ENCODE measurements at regions not wholly inside any gene's neighbourhood (a gene's known extent, or its start where the extent isn't known, plus 50 kb on each side); places are given as distances from the start of the nearest gene placed in this dataset.
"Not testable (repeated sequence)": the region's sequence is repeated elsewhere in the genome, so short reads cannot be mapped to it uniquely, and the experiment has no call there.

- H3K79me2 ChIP-seq (ENCODE audit: control insufficient read depth, insufficient read depth, low read length, unreplicated experiment); H3K36me3 ChIP-seq (ENCODE audit: insufficient read depth, low read length); H3K27ac ChIP-seq (ENCODE audit: low read depth, low read length); H3K27me3 ChIP-seq (ENCODE audit: insufficient read depth, low read length); H2AFZ ChIP-seq (ENCODE audit: low read length, unreplicated experiment); H3K4me3 ChIP-seq (ENCODE audit: low read depth, low read length); H3K4me1 ChIP-seq (ENCODE audit: control insufficient read depth, insufficient read depth, low read length, unreplicated experiment): not testable (repeated sequence)
These were observed 191.1 kb upstream of the MEIS1 start for GRCh38 chr2:66243809-66244208.

DNA sequence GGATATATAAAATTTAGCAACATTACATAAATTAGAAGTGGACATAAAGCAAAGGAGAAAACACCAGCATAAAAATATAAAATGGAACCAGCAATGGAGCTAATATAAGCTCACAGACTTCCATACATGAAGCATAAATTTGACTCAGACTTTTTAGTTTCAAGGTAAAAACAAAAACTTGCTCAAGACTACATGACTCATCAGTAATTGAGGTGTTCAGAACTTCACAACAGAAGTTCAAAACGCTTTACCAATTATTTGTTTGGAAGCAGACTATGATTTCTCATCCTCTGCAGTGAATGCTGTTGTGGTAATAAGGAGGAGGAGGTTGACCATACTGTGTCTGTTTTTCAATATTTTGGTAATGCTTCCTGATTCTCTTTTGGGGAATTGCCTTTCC is 192.0 kb upstream of the MEIS1 start:
- not testable (repeated sequence) for H3K27ac ChIP-seq (ENCODE audit: low read depth, low read length); H3K36me3 ChIP-seq (ENCODE audit: insufficient read depth, low read length); H3K79me2 ChIP-seq (ENCODE audit: control insufficient read depth, insufficient read depth, low read length, unreplicated experiment); H3K27me3 ChIP-seq (ENCODE audit: insufficient read depth, low read length); H2AFZ ChIP-seq (ENCODE audit: low read length, unreplicated experiment); H3K4me3 ChIP-seq (ENCODE audit: low read depth, low read length); H3K4me1 ChIP-seq (ENCODE audit: control insufficient read depth, insufficient read depth, low read length, unreplicated experiment)

- no peaks in the 10 kb centered on the region for H3K27me3 ChIP-seq (ENCODE audit: insufficient read depth, low read length)
These were observed 192.7 kb upstream of the MEIS1 start for GRCh38 chr2:66242099-66242789.

DNA sequence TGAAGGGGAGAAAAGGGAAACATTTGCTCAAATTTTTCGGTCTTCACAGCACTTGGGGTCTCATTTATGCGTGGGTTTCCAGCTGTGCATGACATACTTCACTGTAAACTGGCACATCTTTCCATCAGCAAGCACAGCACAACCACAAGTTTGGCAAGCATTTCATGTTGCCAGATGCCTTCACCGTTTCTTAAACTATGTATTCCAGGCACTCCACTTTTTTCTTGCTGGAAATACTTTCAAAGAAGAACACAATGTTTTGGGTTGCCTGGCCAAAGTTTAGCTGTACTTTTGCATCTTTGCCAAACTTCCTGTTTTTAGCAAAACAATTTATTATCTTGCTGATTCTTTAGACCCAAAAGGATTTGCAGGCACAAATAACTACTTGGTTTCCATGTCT is 194.6 kb upstream of the MEIS1 start:
- Histone ChIP-seq H3K4me3 (ENCODE audit: low read depth, low read length) (no peak overlapping the region), H3K36me3 (ENCODE audit: insufficient read depth, low read length) (no peaks in the 10 kb centered on the region), H3K79me2 (ENCODE audit: control insufficient read depth, insufficient read depth, low read length, unreplicated experiment) (no peaks in the 10 kb centered on the region), H2AFZ (ENCODE audit: low read length, unreplicated experiment) (no peak overlapping the region), H3K27ac (ENCODE audit: low read depth, low read length) (no peak overlapping the region), H3K27me3 (ENCODE audit: insufficient read depth, low read length) (no peaks in the 10 kb centered on the region), H3K4me1 (ENCODE audit: control insufficient read depth, insufficient read depth, low read length, unreplicated experiment) (no peaks in the 10 kb centered on the region)

More at GRCh38 chr2:66242099-66242789, 192.7 kb upstream of the MEIS1 start:
- no peak overlapping the region for H3K27ac ChIP-seq (ENCODE audit: low read depth, low read length)
- H2AFZ ChIP-seq (ENCODE audit: low read length, unreplicated experiment) = no peak overlapping the region
- no peak overlapping the region for H3K4me3 ChIP-seq (ENCODE audit: low read depth, low read length)
- H3K4me1 ChIP-seq (ENCODE audit: control insufficient read depth, insufficient read depth, low read length, unreplicated experiment) = no peaks in the 10 kb centered on the region
- H3K79me2 ChIP-seq (ENCODE audit: control insufficient read depth, insufficient read depth, low read length, unreplicated experiment) = no peaks in the 10 kb centered on the region
- H3K36me3 ChIP-seq (ENCODE audit: insufficient read depth, low read length) = no peaks in the 10 kb centered on the region

DNA sequence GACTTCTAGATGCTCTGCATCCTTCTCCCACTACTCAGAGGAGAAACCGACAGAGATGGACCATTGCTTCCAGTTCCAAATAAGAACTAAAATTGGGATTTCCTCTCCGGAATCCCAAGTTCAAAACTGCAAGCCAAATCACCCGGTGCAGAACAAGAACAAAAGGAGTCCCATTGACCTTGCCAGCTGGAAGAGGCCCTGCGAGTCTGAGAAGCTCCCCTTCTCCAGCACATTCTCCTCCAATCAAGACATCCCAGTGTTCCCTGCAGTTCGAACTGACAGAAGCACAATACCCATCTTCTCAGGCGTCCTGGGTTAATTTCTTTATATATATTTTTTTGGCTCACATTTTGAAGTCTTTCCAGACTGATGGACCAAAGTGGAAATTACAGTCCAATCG is 195.3 kb upstream of the MEIS1 start:
- H3K36me3 ChIP-seq (ENCODE audit: insufficient read depth, low read length) = no peaks in the 10 kb centered on the region
- no peaks in the 10 kb centered on the region for H3K79me2 ChIP-seq (ENCODE audit: control insufficient read depth, insufficient read depth, low read length, unreplicated experiment)
- no peak overlapping the region for H3K27ac ChIP-seq (ENCODE audit: low read depth, low read length)
- H3K27me3 ChIP-seq (ENCODE audit: insufficient read depth, low read length) = no peaks in the 10 kb centered on the region
- no peaks in the 10 kb centered on the region for H3K4me1 ChIP-seq (ENCODE audit: control insufficient read depth, insufficient read depth, low read length, unreplicated experiment)
- H2AFZ ChIP-seq (ENCODE audit: low read length, unreplicated experiment) = no peak overlapping the region
- H3K4me3 ChIP-seq (ENCODE audit: low read depth, low read length) = no peak overlapping the region

- Histone ChIP-seq H3K4me1 (ENCODE audit: control insufficient read depth, insufficient read depth, low read length, unreplicated experiment) (no peaks in the 10 kb centered on the region), H3K27me3 (ENCODE audit: insufficient read depth, low read length) (no peaks in the 10 kb centered on the region), H3K36me3 (ENCODE audit: insufficient read depth, low read length) (no peaks in the 10 kb centered on the region)
These were observed 197.0 kb upstream of the MEIS1 start for GRCh38 chr2:66237803-66238379.

GRCh38 chr2:66236816-66237802 is 197.8 kb upstream of the MEIS1 start:
- Histone ChIP-seq H3K79me2 (ENCODE audit: control insufficient read depth, insufficient read depth, low read length, unreplicated experiment) (no peaks in the 10 kb centered on the region), H3K27ac (ENCODE audit: low read depth, low read length) (no peak overlapping the region), H2AFZ (ENCODE audit: low read length, unreplicated experiment) (no peak overlapping the region), H3K36me3 (ENCODE audit: insufficient read depth, low read length) (no peaks in the 10 kb centered on the region), H3K4me3 (ENCODE audit: low read depth, low read length) (no peak overlapping the region), H3K4me1 (ENCODE audit: control insufficient read depth, insufficient read depth, low read length, unreplicated experiment) (no peaks in the 10 kb centered on the region), H3K27me3 (ENCODE audit: insufficient read depth, low read length) (no peaks in the 10 kb centered on the region)

More at GRCh38 chr2:66237803-66238379, 197.0 kb upstream of the MEIS1 start:
- Histone ChIP-seq H2AFZ (ENCODE audit: low read length, unreplicated experiment) (no peak overlapping the region), H3K27ac (ENCODE audit: low read depth, low read length) (no peak overlapping the region), H3K79me2 (ENCODE audit: control insufficient read depth, insufficient read depth, low read length, unreplicated experiment) (no peaks in the 10 kb centered on the region), H3K4me3 (ENCODE audit: low read depth, low read length) (no peak overlapping the region)

- H3K36me3 ChIP-seq (ENCODE audit: insufficient read depth, low read length) = no peaks in the 10 kb centered on the region
- no peak overlapping the region for H3K27ac ChIP-seq (ENCODE audit: low read depth, low read length)
- H3K79me2 ChIP-seq (ENCODE audit: control insufficient read depth, insufficient read depth, low read length, unreplicated experiment) = no peaks in the 10 kb centered on the region
- no peak overlapping the region for H2AFZ ChIP-seq (ENCODE audit: low read length, unreplicated experiment)
- no peaks in the 10 kb centered on the region for H3K4me1 ChIP-seq (ENCODE audit: control insufficient read depth, insufficient read depth, low read length, unreplicated experiment)
- H3K4me3 ChIP-seq (ENCODE audit: low read depth, low read length) = no peak overlapping the region
- no peaks in the 10 kb centered on the region for H3K27me3 ChIP-seq (ENCODE audit: insufficient read depth, low read length)
These were observed 198.7 kb upstream of the MEIS1 start for GRCh38 chr2:66236067-66236685.

DNA sequence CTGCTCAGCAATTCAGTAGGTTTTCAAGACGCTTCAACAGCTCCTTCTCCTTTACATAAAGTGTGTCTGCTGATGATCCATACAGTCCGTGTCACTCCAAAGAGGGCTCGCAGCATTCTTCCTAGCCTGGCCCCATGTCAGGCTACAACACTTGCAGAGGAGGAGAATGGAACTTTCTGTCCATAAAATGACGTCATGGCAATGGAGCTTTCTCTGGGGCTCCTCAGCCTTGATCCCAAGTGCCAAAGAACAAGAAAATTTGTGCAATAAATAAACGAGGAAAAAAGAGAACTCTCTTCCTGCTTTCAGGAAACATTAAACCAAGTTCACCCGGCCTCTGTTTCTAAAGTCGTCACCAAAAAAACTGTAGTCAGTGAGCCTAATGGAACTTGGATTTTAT is 199.5 kb upstream of the MEIS1 start:
- Histone ChIP-seq H3K27me3 (ENCODE audit: insufficient read depth, low read length) (no peaks in the 10 kb centered on the region), H3K4me1 (ENCODE audit: control insufficient read depth, insufficient read depth, low read length, unreplicated experiment) (no peaks in the 10 kb centered on the region), H2AFZ (ENCODE audit: low read length, unreplicated experiment) (no peak overlapping the region), H3K27ac (ENCODE audit: low read depth, low read length) (no peak overlapping the region), H3K36me3 (ENCODE audit: insufficient read depth, low read length) (no peaks in the 10 kb centered on the region), H3K79me2 (ENCODE audit: control insufficient read depth, insufficient read depth, low read length, unreplicated experiment) (no peaks in the 10 kb centered on the region), H3K4me3 (ENCODE audit: low read depth, low read length) (no peak overlapping the region)

DNA sequence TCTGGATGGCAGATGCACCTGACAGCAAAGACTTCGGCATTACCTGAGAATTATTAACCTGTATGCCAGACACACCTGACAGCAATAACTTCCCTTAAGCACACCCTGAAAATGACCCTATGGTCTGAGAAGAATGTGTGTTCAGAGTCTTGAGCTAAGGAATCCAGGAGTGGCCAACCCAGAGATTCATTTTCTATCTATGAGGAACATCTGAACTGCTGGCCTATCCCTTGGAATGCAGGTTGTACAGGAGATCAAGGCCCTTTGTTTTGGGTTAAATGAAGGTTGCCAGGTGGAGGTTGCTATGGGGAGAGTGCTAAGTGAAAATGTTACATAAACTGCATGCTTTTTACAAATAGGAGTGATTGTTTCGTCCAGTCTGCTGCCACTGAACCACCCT is 200.9 kb upstream of the MEIS1 start:
- Histone ChIP-seq H2AFZ (ENCODE audit: low read length, unreplicated experiment) (no peak overlapping the region), H3K27ac (ENCODE audit: low read depth, low read length) (no peak overlapping the region), H3K4me1 (ENCODE audit: control insufficient read depth, insufficient read depth, low read length, unreplicated experiment) (no peaks in the 10 kb centered on the region), H3K27me3 (ENCODE audit: insufficient read depth, low read length) (no peaks in the 10 kb centered on the region), H3K36me3 (ENCODE audit: insufficient read depth, low read length) (no peaks in the 10 kb centered on the region), H3K79me2 (ENCODE audit: control insufficient read depth, insufficient read depth, low read length, unreplicated experiment) (no peaks in the 10 kb centered on the region), H3K4me3 (ENCODE audit: low read depth, low read length) (no peak overlapping the region)
